ENCODE measurements at regions not wholly inside any gene's neighbourhood (a gene's known extent, or its start where the extent isn't known, plus 50 kb on each side); places are given as distances from the start of the nearest gene placed in this dataset.

DNA sequence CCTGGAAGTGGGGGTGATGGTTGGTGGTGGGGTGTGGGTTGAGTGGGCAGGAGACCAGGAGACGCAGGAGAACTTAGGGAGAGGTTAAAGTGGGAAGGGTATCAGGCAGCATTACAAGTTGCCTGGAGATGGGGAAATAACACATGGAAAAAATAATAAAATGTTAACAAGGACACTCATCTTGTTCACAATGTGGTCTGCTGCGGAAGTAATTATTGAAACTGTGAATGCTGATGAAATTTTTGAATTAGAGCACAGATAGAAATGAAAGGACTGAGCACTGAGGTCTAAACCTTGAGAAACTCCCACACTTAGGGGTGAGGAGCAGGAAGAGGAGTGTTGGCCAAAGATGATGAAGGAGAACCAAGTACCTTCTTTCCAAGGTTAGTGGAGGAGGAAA is 346.0 kb upstream of the PLET1 start:
- Histone ChIP-seq H3K9me3 (no peaks in the 10 kb centered on the region), H3K27ac (no peak overlapping the region), H3K4me1 (peaks cover 0 to 9% (median 0%) of the 10 kb centered on the region in 3 donors), H3K4me3 (no peak overlapping the region), H3K36me3 (no peaks in the 10 kb centered on the region), H3K27me3 (no peaks in the 10 kb centered on the region)
- DNase-seq, result no peak
- no peak for TF ChIP-seq POLR2A (IDR thresholded peaks at IDR 0.05)
- WGBS, 2 donors, result 86 to 88% methylated on average over 2 of the region's 2 CpGs
- intact Hi-C loops (cut with DNase I), result no loop called here

DNA sequence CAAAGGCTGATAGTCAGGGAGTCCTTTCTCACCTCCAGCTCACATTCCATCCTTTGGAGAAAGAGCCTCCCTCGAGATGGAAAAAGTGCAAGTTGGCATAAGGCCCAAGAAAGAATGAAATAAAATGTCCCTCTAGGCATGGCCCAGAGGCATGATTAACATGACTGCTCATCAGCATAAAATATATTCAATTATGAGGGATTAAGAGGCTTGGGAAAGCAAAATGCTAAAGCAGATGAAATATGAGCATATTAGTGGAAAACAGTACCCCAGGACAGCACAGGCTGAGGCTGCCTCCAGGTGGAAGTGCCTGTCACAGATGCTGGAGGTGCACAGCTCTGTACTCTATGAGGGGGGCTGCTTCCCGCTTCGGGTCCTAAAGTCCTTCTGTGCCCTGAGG is 347.8 kb upstream of the PLET1 start:
- DNase-seq, result no peak
- Histone ChIP-seq H3K4me3 (no peak overlapping the region), H3K27me3 (no peaks in the 10 kb centered on the region), H3K9me3 (no peaks in the 10 kb centered on the region), H3K4me1 (peaks cover 10 to 28% (median 15%) of the 10 kb centered on the region in 3 donors), H3K36me3 (no peaks in the 10 kb centered on the region), H3K27ac (no peak overlapping the region)
- intact Hi-C loops (cut with DNase I), result no loop called here
- TF ChIP-seq, protein P1, sequence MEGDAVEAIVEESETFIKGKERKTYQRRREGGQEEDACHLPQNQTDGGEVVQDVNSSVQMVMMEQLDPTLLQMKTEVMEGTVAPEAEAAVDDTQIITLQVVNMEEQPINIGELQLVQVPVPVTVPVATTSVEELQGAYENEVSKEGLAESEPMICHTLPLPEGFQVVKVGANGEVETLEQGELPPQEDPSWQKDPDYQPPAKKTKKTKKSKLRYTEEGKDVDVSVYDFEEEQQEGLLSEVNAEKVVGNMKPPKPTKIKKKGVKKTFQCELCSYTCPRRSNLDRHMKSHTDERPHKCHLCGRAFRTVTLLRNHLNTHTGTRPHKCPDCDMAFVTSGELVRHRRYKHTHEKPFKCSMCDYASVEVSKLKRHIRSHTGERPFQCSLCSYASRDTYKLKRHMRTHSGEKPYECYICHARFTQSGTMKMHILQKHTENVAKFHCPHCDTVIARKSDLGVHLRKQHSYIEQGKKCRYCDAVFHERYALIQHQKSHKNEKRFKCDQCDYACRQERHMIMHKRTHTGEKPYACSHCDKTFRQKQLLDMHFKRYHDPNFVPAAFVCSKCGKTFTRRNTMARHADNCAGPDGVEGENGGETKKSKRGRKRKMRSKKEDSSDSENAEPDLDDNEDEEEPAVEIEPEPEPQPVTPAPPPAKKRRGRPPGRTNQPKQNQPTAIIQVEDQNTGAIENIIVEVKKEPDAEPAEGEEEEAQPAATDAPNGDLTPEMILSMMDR (IDR thresholded peaks at IDR 0.05), result no peak
- no peak for TF ChIP-seq POLR2A (IDR thresholded peaks at IDR 0.05)
- 63 to 64% methylated on average over 3 of the region's 3 CpGs for WGBS, 2 donors

DNA sequence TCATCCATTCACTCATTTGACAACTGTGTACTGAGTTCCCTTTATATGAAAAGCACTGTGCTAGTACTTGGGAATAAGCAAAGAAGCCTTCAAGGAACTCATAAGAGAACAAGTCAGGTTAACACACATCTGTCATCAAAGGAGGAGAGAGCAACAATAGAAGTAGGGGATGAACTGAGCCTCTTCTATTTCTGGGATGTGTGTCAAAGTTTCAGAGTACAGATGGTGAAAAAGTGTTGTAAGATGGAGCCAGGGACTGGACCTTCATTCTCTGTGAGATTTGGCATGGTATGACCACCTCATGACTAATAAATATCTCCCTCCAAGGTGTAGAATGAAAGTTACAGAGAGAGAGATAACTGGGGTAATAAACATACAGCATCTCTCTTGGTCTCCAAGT is 349.8 kb upstream of the PLET1 start:
- intact Hi-C loops (cut with DNase I), result no loop called here
- no peak overlapping the region for H3K4me3 ChIP-seq
- H3K27ac ChIP-seq, result no peak overlapping the region
- peaks cover 18 to 46% (median 26%) of the 10 kb centered on the region in 3 donors for H3K4me1 ChIP-seq
- no peak for DNase-seq
- H3K36me3 ChIP-seq, result no peaks in the 10 kb centered on the region
- no peaks in the 10 kb centered on the region for H3K27me3 ChIP-seq
- H3K9me3 ChIP-seq, result no peaks in the 10 kb centered on the region
- TF ChIP-seq, protein P1 (IDR thresholded peaks at IDR 0.05), result no peak
- no peak for TF ChIP-seq POLR2A (IDR thresholded peaks at IDR 0.05)

DNA sequence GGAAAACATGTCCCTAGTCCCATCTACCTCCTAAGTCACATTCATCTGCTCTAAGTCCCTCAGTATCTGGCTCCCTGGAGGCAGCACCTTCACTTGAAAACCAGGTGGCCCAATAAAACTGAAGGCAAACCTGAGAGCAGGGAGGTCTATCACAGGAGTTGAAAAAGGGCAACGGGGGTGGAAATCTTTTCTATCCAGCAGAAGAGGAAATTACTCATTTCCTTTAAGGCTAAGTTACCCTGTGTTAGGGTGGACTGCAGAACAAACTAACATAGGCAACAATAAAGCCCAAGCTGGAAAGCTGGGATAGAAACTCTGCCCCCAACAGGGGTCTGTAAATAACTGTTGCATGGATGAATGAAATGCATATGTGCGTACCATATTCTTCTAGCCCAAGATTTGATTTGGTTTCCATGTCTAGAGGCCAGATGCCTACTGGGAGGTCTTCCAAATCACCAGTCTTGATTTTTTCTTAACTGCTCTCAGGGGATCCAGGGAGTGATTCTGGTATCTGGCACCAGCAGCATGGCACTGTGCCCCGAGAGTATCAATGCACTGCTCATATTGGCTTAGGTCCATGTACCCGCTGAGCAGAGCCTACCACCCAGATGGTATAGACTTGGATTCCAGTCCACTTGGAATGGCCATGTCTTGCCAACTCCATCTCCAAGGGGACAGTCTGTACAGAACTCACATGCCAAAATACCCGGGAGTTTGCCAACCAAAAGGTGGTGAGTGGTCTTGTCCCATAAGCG is 350.0 kb upstream of the NCAM1 start:
- Histone ChIP-seq H3K4me1 (peaks cover 24 to 53% (median 30%) of the 10 kb centered on the region in 3 donors), H3K27me3 (no peaks in the 10 kb centered on the region), H3K27ac (no peak overlapping the region), H3K36me3 (no peaks in the 10 kb centered on the region), H3K9me3 (no peaks in the 10 kb centered on the region), H3K4me3 (no peak overlapping the region)
- TF ChIP-seq, protein P1 (IDR thresholded peaks at IDR 0.05), result no peak
- TF ChIP-seq POLR2A (IDR thresholded peaks at IDR 0.05), result no peak
- DNase-seq, result no peak
- 59 to 71% methylated on average over 4 to 5 of the region's 6 CpGs for WGBS, 2 donors
- intact Hi-C loops (cut with DNase I), result no loop called here

DNA sequence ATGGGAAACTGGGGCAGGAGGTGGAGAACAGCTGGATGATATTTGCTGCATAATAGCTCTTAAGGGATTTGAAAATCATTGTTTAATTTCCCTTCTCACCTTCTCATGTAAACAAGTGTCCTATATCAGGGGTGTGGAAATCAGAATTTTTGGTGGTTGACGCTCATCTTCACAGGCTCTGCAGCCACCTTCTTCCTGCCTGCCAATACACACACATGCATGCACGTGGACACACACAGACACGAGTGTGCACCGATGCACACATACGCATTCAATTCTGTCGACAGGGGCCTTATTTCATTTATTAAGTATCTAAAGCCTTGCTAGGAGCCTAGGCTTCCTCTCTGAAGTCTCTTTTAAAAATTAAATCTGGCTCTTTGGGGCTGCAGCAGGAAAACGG is 349.4 kb upstream of the NCAM1 start:
- H3K27ac ChIP-seq, result no peak overlapping the region
- 72 to 79% methylated on average over 7 of the region's 7 CpGs for WGBS, 2 donors

More for the DNA sequence above, 349.4 kb upstream of the NCAM1 start:
- H3K27me3 ChIP-seq, result no peaks in the 10 kb centered on the region
- no peaks in the 10 kb centered on the region for H3K9me3 ChIP-seq
- TF ChIP-seq, protein P1 (IDR thresholded peaks at IDR 0.05), result no peak
- TF ChIP-seq POLR2A (IDR thresholded peaks at IDR 0.05), result no peak
- intact Hi-C loops (cut with DNase I), result no loop called here
- H3K36me3 ChIP-seq, result no peaks in the 10 kb centered on the region
- peaks cover 24 to 59% (median 30%) of the 10 kb centered on the region in 3 donors for H3K4me1 ChIP-seq
- DNase-seq, result no peak
- no peak overlapping the region for H3K4me3 ChIP-seq
